ENCODE measurements at regions not wholly inside any gene's neighbourhood (a gene's known extent, or its start where the extent isn't known, plus 50 kb on each side); places are given as distances from the start of the nearest gene placed in this dataset.

DNA sequence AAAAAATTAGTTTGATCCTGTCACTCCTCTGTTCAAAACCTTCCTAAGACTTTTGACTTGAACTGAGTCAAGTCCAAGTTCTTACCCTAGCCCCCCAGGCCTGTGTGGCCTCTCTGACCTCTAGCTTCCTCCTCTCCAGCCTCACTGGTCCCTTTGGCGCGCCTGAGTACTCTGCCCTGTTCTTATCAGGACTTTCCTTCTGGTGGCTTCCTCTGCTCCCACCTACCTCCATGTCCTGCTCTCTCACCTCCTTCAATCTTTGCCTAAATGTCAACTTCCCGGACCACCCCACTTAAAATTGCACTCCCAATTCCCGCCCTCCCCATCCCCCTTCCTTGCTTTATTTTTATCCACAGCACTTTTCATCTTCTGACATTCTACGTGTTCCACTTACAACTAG is 526.1 kb upstream of the KLF4 start (continued):
- TF ChIP-seq, protein P1, sequence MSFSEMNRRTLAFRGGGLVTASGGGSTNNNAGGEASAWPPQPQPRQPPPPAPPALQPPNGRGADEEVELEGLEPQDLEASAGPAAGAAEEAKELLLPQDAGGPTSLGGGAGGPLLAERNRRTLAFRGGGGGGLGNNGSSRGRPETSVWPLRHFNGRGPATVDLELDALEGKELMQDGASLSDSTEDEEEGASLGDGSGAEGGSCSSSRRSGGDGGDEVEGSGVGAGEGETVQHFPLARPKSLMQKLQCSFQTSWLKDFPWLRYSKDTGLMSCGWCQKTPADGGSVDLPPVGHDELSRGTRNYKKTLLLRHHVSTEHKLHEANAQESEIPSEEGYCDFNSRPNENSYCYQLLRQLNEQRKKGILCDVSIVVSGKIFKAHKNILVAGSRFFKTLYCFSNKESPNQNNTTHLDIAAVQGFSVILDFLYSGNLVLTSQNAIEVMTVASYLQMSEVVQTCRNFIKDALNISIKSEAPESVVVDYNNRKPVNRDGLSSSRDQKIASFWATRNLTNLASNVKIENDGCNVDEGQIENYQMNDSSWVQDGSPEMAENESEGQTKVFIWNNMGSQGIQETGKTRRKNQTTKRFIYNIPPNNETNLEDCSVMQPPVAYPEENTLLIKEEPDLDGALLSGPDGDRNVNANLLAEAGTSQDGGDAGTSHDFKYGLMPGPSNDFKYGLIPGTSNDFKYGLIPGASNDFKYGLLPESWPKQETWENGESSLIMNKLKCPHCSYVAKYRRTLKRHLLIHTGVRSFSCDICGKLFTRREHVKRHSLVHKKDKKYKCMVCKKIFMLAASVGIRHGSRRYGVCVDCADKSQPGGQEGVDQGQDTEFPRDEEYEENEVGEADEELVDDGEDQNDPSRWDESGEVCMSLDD (CRISPR knock-in tag; IDR thresholded peaks at IDR 0.05; ENCODE audit: borderline replicate concordance): no peak
- TF ChIP-seq FOXA3 (CRISPR knock-in tag; IDR thresholded peaks at IDR 0.05) (no peak), U2AF2 (IDR thresholded peaks at IDR 0.05; ENCODE audit: low read depth, low read length) (no peak), FOXK1 (CRISPR knock-in tag; IDR thresholded peaks at IDR 0.05; ENCODE audit: borderline replicate concordance, low read depth) (no peak), ZNF570 (CRISPR knock-in tag; IDR thresholded peaks at IDR 0.05; ENCODE audit: borderline replicate concordance) (no peak)

GRCh38 chr9:108014353-108014752 is 524.8 kb upstream of the KLF4 start:
- Histone ChIP-seq H3K79me2 (ENCODE audit: insufficient read depth, low read length) (no peaks in the 10 kb centered on the region), H3K9me3 (ENCODE audit: low read length) (no peaks in the 10 kb centered on the region), H3K27ac (ENCODE audit: extremely low read length, insufficient read depth, low read length) (no peak overlapping the region), H2AFZ (ENCODE audit: low read length) (no peak overlapping the region), H3K4me2 (ENCODE audit: low read depth, low read length) (no peak overlapping the region), H4K20me1 (ENCODE audit: insufficient read depth, low read length) (no peaks in the 10 kb centered on the region), H3K36me3 (replicated peaks in 1 of 2; ENCODE audit: control insufficient read depth in 1 of 2, insufficient read depth in 2 of 2, low read length in 2 of 2) (no peaks in the 10 kb centered on the region), H3K4me3 (replicated peaks in 1 of 3; ENCODE audit: insufficient read depth in 1 of 3, low read depth in 2 of 3, low read length in 3 of 3) (no peak overlapping the region), H3K27me3 (ENCODE audit: control insufficient read depth in 1 of 2, insufficient read depth in 2 of 2, low read length in 2 of 2) (no peaks in the 10 kb centered on the region), H3K9ac (ENCODE audit: insufficient read depth, low read depth, low read length) (no peak overlapping the region), H3K4me1 (ENCODE audit: insufficient read depth, low read length) (no peaks in the 10 kb centered on the region)
- intact Hi-C loops (cut with micrococcal nuclease; ENCODE audit: unreplicated experiment): no loop called here
- TF ChIP-seq ZNF546 (CRISPR knock-in tag; conservative IDR thresholded peaks at IDR 0.05) (no peak), NKX3-1 (CRISPR knock-in tag; IDR thresholded peaks at IDR 0.05) (no peak), TBL1XR1 (IDR thresholded peaks at IDR 0.05; ENCODE audit: borderline replicate concordance, low read length, partially characterized antibody) (no peak), ZNF724P (CRISPR knock-in tag; IDR thresholded peaks at IDR 0.05; ENCODE audit: borderline replicate concordance) (no peak), PTBP1 (IDR thresholded peaks at IDR 0.05; ENCODE audit: low read depth, low read length, poor library complexity, severe bottlenecking) (no peak), NCOA1 (CRISPR knock-in tag; IDR thresholded peaks at IDR 0.05) (no peak), SATB2 (CRISPR knock-in tag; IDR thresholded peaks at IDR 0.05) (no peak), MAX (IDR thresholded peaks at IDR 0.05) (no peak), ZNF143 (CRISPR knock-in tag; IDR thresholded peaks at IDR 0.05) (no peak), JARID2 (CRISPR knock-in tag; IDR thresholded peaks at IDR 0.05; ENCODE audit: insufficient replicate concordance) (no peak), CC2D1A (CRISPR knock-in tag; IDR thresholded peaks at IDR 0.05) (no peak), HMG20A (CRISPR knock-in tag; IDR thresholded peaks at IDR 0.05; ENCODE audit: borderline replicate concordance) (no peak), ZNF225 (CRISPR knock-in tag; IDR thresholded peaks at IDR 0.05) (no peak), ZNF549 (CRISPR knock-in tag; IDR thresholded peaks at IDR 0.05) (no peak)
- ATAC-seq: no peak
- WGBS (ENCODE audit: low lambda C conversion rate): 17% methylated on average over 2 of the region's 2 CpGs
- ChIA-PET CTCF (ENCODE audit: low intra/inter-chr PET ratio, low total read pairs) (no interaction called here), POLR2A (no interaction called here)
- in situ Hi-C loops (cut with HindIII; ENCODE audit: extremely low pct_ligation_motif_present, low pct_unique_long_range_greater_than_20kb): no loop called here
- DNase-seq (ENCODE audit: low spot score): no peak
- no peak for FAIRE-seq
- no TSS peak for BruUV-seq (replicated peaks)

All from HepG2 (cell line).